HEK293 (cell line): ENCODE measurements at regions not wholly inside any gene's neighbourhood (a gene's known extent, or its start where the extent isn't known, plus 50 kb on each side); places are given as distances from the start of the nearest gene placed in this dataset.

Source experiments
- CTCF ChIA-PET: fragments of 350-600 bp; formaldehyde crosslinking; extraction: SDS; loops from one replicate; lab custom pipeline; 2021; ENCODE audit warnings: antibody characterized with exemption; lab: Yijun Ruan, JAX
- POLR2A ChIA-PET: fragments of 300-600 bp; formaldehyde crosslinking; extraction: SDS; loops from one replicate; lab custom pipeline; 2020; ENCODE audit warnings: antibody characterized with exemption, inconsistent platforms; lab: Yijun Ruan, JAX
- H3K27ac ChIP-seq: fragments of 200-500 bp; sonication (Bioruptor generic); 2 replicates; pipeline ENCODE4 v1.5.1; 2014; ENCODE audit warnings: low read depth, low read length, control low read depth, inconsistent platforms; ENCODE audit errors: extremely low read depth
- H3K36me3 ChIP-seq, 2 experiments: fragments of 200-500 bp in 1 of 2; sonication (Bioruptor generic) in 1 of 2; 1 replicate in 1 of 2; 2 replicates in 1 of 2; pipeline ENCODE4 v1.5.1; 2014 to 2017; ENCODE audit warnings: inconsistent platforms in 2 of 2, low read length in 2 of 2; ENCODE audit not compliant: control insufficient read depth in 2 of 2, insufficient read depth in 1 of 2
- H3K4me1 ChIP-seq: fragments of 200-500 bp; sonication (Bioruptor generic); 2 replicates; pipeline ENCODE4 v1.5.1; 2014; ENCODE audit warnings: mild to moderate bottlenecking, low read length, inconsistent platforms; ENCODE audit not compliant: control insufficient read depth, insufficient read depth
- H3K4me3 ChIP-seq: 2 replicates; pipeline ENCODE4 v1.5.1; 2011; ENCODE audit warnings: low read depth, mild to moderate bottlenecking, control low read depth, low read length, moderate library complexity
- H3K9me3 ChIP-seq: fragments of 200-500 bp; sonication (Bioruptor generic); 2 replicates; pipeline ENCODE4 v1.5.1; 2014; ENCODE audit warnings: low read depth, low read length, inconsistent platforms; ENCODE audit not compliant: control insufficient read depth, insufficient read depth
- GLI4 ChIP-seq: fragments of 450-650 bp; formaldehyde crosslinking; IDR thresholded peaks from 2 replicates; pipeline ENCODE4 v1.5.1; 2016; ENCODE audit warnings: missing biosample characterization, missing genetic modification characterization
- GLIS2 ChIP-seq: fragments of 450-650 bp; formaldehyde crosslinking; IDR thresholded peaks from 2 replicates; pipeline ENCODE4 v1.5.1; 2016; ENCODE audit warnings: missing biosample characterization, missing genetic modification characterization
- KLF7 ChIP-seq: fragments of 450-650 bp; formaldehyde crosslinking; IDR thresholded peaks from 2 replicates; pipeline ENCODE4 v1.5.1; 2016; ENCODE audit warnings: missing biosample characterization, missing genetic modification characterization, borderline replicate concordance
- KLF8 ChIP-seq: fragments of 450-650 bp; formaldehyde crosslinking; IDR thresholded peaks from 2 replicates; pipeline ENCODE4 v1.5.1; 2016; ENCODE audit warnings: missing biosample characterization, missing genetic modification characterization
- KLF9 ChIP-seq: fragments of 450-650 bp; formaldehyde crosslinking; IDR thresholded peaks from 2 replicates; pipeline ENCODE4 v1.5.1; 2016; ENCODE audit warnings: missing biosample characterization, missing genetic modification characterization, low read depth
- SP7 ChIP-seq: fragments of 450-650 bp; formaldehyde crosslinking; IDR thresholded peaks from 2 replicates; pipeline ENCODE4 v1.5.1; 2016; ENCODE audit warnings: missing biosample characterization, missing genetic modification characterization
- ZBTB17 ChIP-seq: fragments of 450-650 bp; formaldehyde crosslinking; IDR thresholded peaks from 2 replicates; pipeline ENCODE4 v1.5.1; 2016; ENCODE audit warnings: missing biosample characterization, missing genetic modification characterization
- ZNF112 ChIP-seq: fragments of 450-650 bp; formaldehyde crosslinking; IDR thresholded peaks from 2 replicates; pipeline ENCODE4 v1.5.0; 2017; ENCODE audit warnings: missing biosample characterization, missing genetic modification characterization
- ZNF133 ChIP-seq: fragments of 450-650 bp; formaldehyde crosslinking; IDR thresholded peaks from 2 replicates; pipeline ENCODE4 v1.5.1; 2016; ENCODE audit warnings: missing biosample characterization, missing genetic modification characterization
- ZNF19 ChIP-seq: fragments of 450-650 bp; formaldehyde crosslinking; IDR thresholded peaks from 2 replicates; pipeline ENCODE4; 2016; ENCODE audit warnings: missing biosample characterization, missing genetic modification characterization, low read depth
- ZNF202 ChIP-seq: fragments of 450-650 bp; formaldehyde crosslinking; IDR thresholded peaks from 2 replicates; pipeline ENCODE4 v1.5.1; 2016; ENCODE audit warnings: missing biosample characterization, missing genetic modification characterization, borderline replicate concordance
- ZNF350 ChIP-seq: fragments of 450-650 bp; formaldehyde crosslinking; IDR thresholded peaks from 2 replicates; pipeline ENCODE4 v1.5.0; 2017; ENCODE audit warnings: missing biosample characterization, mild to moderate bottlenecking, missing genetic modification characterization
- ZNF433 ChIP-seq: fragments of 450-650 bp; formaldehyde crosslinking; IDR thresholded peaks from 2 replicates; pipeline ENCODE4 v1.5.1; 2016; ENCODE audit warnings: missing biosample characterization, missing genetic modification characterization, low read depth
- ZNF449 ChIP-seq: fragments of 450-650 bp; formaldehyde crosslinking; IDR thresholded peaks from 2 replicates; pipeline ENCODE4 v1.5.1; 2017; ENCODE audit warnings: missing biosample characterization, mild to moderate bottlenecking, missing genetic modification characterization, moderate library complexity
- ZNF529 ChIP-seq: fragments of 450-650 bp; formaldehyde crosslinking; IDR thresholded peaks from 2 replicates; pipeline ENCODE4 v1.5.1; 2017; ENCODE audit warnings: missing genetic modification characterization, missing biosample characterization; ENCODE audit not compliant: insufficient replicate concordance
- ZNF596 ChIP-seq: fragments of 450-650 bp; IDR thresholded peaks from 2 replicates; pipeline ENCODE4 v1.5.0; 2018; ENCODE audit warnings: missing biosample characterization, mild to moderate bottlenecking, missing genetic modification characterization, moderate library complexity
- ZNF621 ChIP-seq: fragments of 450-650 bp; formaldehyde crosslinking; IDR thresholded peaks from 2 replicates; pipeline ENCODE4 v1.5.1; 2017; ENCODE audit warnings: missing biosample characterization, missing genetic modification characterization
- ZNF660 ChIP-seq: fragments of 450-650 bp; IDR thresholded peaks from 2 replicates; pipeline ENCODE4 v1.5.1; 2018; ENCODE audit warnings: missing biosample characterization, mild to moderate bottlenecking, missing genetic modification characterization
- ZNF776 ChIP-seq: fragments of 450-650 bp; formaldehyde crosslinking; IDR thresholded peaks from 2 replicates; pipeline ENCODE4 v1.5.0; 2017; ENCODE audit warnings: missing biosample characterization, missing genetic modification characterization, borderline replicate concordance
- ZNF791 ChIP-seq: fragments of 450-650 bp; formaldehyde crosslinking; IDR thresholded peaks from 2 replicates; pipeline ENCODE4 v1.5.1; 2016; ENCODE audit warnings: missing biosample characterization, missing genetic modification characterization
- ZNF792 ChIP-seq: fragments of 450-650 bp; formaldehyde crosslinking; IDR thresholded peaks from 2 replicates; pipeline ENCODE4 v1.5.1; 2016; ENCODE audit warnings: missing biosample characterization, missing genetic modification characterization
- TF ChIP-seq, protein P1 (sequence below): fragments of 450-650 bp; formaldehyde crosslinking; IDR thresholded peaks from 2 replicates; pipeline ENCODE4; 2016; ENCODE audit warnings: missing biosample characterization, missing genetic modification characterization
- TF ChIP-seq, protein P2 (sequence below): fragments of 450-650 bp; formaldehyde crosslinking; IDR thresholded peaks from 2 replicates; pipeline ENCODE4 v1.5.1; 2017; ENCODE audit warnings: missing biosample characterization, missing genetic modification characterization

GRCh38 chr1:221555689-221556433, 186.0 kb downstream of the DUSP10 start (continued):
- no peak for TF ChIP-seq ZNF776 (tag by site-specific recombination)
- TF ChIP-seq ZNF660 (tag by site-specific recombination): no peak

DNA sequence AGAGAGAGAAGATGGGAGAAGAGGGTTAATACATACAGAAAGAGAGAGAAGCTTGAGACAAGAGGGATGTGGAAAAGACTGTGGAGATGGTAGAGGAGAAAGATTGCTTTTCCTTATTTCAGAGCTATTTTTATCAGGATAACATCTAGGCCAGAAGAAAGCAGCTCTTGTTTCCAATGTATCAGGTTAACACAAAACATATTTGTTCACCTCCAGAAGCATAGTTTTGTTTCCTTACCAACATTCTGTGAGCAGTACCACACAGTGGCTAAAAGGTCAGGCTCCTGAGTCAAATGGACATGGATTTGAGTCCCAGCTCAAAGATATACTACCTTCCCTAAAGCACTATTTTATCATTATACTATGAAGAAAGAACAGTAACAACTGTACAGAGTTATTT, 185.5 kb downstream of the DUSP10 start:
- no peak overlapping the region for H3K4me3 ChIP-seq
- H3K36me3 ChIP-seq: no peaks in the 10 kb centered on the region
- H3K9me3 ChIP-seq: no peaks in the 10 kb centered on the region
- POLR2A ChIA-PET: no interaction called here
- H3K27ac ChIP-seq: no peak overlapping the region
- TF ChIP-seq ZNF133 (tag by site-specific recombination): no peak
- TF ChIP-seq KLF8: no peak
- TF ChIP-seq ZNF202: no peak
- TF ChIP-seq SP7: no peak
- no peak for TF ChIP-seq GLI4 (tag by site-specific recombination)
- TF ChIP-seq, protein P1, sequence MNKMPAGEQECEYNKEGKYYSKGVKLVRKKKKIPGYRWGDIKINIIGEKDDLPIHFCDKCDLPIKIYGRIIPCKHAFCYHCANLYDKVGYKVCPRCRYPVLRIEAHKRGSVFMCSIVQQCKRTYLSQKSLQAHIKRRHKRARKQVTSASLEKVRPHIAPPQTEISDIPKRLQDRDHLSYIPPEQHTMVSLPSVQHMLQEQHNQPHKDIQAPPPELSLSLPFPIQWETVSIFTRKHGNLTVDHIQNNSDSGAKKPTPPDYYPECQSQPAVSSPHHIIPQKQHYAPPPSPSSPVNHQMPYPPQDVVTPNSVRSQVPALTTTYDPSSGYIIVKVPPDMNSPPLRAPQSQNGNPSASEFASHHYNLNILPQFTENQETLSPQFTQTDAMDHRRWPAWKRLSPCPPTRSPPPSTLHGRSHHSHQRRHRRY (tag by site-specific recombination): no peak
- no peak for TF ChIP-seq ZNF350 (tag by site-specific recombination)
- TF ChIP-seq ZNF449 (tag by site-specific recombination): no peak
- TF ChIP-seq ZBTB17 (tag by site-specific recombination): no peak
- no peak for TF ChIP-seq GLIS2 (tag by site-specific recombination)
- TF ChIP-seq KLF7 (tag by site-specific recombination): no peak
- TF ChIP-seq, protein P2, sequence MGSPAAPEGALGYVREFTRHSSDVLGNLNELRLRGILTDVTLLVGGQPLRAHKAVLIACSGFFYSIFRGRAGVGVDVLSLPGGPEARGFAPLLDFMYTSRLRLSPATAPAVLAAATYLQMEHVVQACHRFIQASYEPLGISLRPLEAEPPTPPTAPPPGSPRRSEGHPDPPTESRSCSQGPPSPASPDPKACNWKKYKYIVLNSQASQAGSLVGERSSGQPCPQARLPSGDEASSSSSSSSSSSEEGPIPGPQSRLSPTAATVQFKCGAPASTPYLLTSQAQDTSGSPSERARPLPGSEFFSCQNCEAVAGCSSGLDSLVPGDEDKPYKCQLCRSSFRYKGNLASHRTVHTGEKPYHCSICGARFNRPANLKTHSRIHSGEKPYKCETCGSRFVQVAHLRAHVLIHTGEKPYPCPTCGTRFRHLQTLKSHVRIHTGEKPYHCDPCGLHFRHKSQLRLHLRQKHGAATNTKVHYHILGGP (tag by site-specific recombination): no peak
- TF ChIP-seq ZNF529 (tag by site-specific recombination): no peak
- no peak for TF ChIP-seq ZNF621 (tag by site-specific recombination)
- no peak for TF ChIP-seq ZNF433 (tag by site-specific recombination)
- no peak for TF ChIP-seq ZNF19 (tag by site-specific recombination)
- H3K4me1 ChIP-seq: no peaks in the 10 kb centered on the region
- CTCF ChIA-PET: interaction anchor here (1.7 kb wide), 1 partner anchor 78 kb away, joined by 4 read pairs; no protein-coding TSS in a partner anchor

- no peaks in the 10 kb centered on the region for H3K9me3 ChIP-seq
- no peaks in the 10 kb centered on the region for H3K36me3 ChIP-seq
- ChIA-PET POLR2A (no interaction called here), CTCF (interaction anchor here (0.5 to 1.7 kb wide), 2 partner anchors 79 to 102 kb away, joined by 4 read pairs; no protein-coding TSS in a partner anchor)
- no peak overlapping the region for H3K4me3 ChIP-seq
- H3K27ac ChIP-seq: no peak overlapping the region
- no peaks in the 10 kb centered on the region for H3K4me1 ChIP-seq
- no peak for TF ChIP-seq ZNF792 (tag by site-specific recombination)
- TF ChIP-seq KLF9 (tag by site-specific recombination): no peak
- no peak for TF ChIP-seq ZNF621 (tag by site-specific recombination)
- TF ChIP-seq ZNF791: no peak
- TF ChIP-seq ZNF112 (tag by site-specific recombination): no peak
- TF ChIP-seq ZNF596 (tag by site-specific recombination): no peak
Observed at GRCh38 chr1:221557013-221557412, 184.9 kb downstream of the DUSP10 start.
